Neuronal stem cell (in vitro differentiated cells): ENCODE measurements at regions not wholly inside any gene's neighbourhood (a gene's known extent, or its start where the extent isn't known, plus 50 kb on each side); places are given as distances from the start of the nearest gene placed in this dataset.

ENCODE experiments used
- DNase-seq: peaks from one replicate; pipeline ENCODE4 v3.0.0-alpha.2; 2013; ENCODE audit warnings: low spot score
- H2AFZ ChIP-seq: one replicate; pipeline ENCODE4 v1.6.1; 2013; ENCODE audit warnings: mild to moderate bottlenecking, low read length, inconsistent platforms
- H2AK5ac ChIP-seq: 2 replicates; pipeline ENCODE4 v1.6.1; 2013; ENCODE audit warnings: low read depth, mild to moderate bottlenecking, inconsistent platforms, low read length, moderate library complexity, mixed read lengths
- H2BK120ac ChIP-seq: 2 replicates; pipeline ENCODE4 v1.6.1; 2013; ENCODE audit warnings: low read depth, mild to moderate bottlenecking, inconsistent platforms, low read length, moderate library complexity, mixed read lengths
- H2BK12ac ChIP-seq: one replicate; pipeline ENCODE4 v1.6.1; 2013; ENCODE audit warnings: low read length, inconsistent platforms
- H2BK15ac ChIP-seq: 2 replicates; pipeline ENCODE4 v1.6.1; 2013; ENCODE audit warnings: mild to moderate bottlenecking, low read length, inconsistent platforms, mixed read lengths
- H2BK5ac ChIP-seq: one replicate; pipeline ENCODE4 v1.6.1; 2013; ENCODE audit warnings: inconsistent platforms, mild to moderate bottlenecking, low read length, moderate library complexity
- H3K14ac ChIP-seq: one replicate; pipeline ENCODE4 v1.6.1; 2013; ENCODE audit warnings: low read length, inconsistent platforms
- H3K18ac ChIP-seq: 2 replicates; pipeline ENCODE4 v1.6.1; 2013; ENCODE audit warnings: low read length, inconsistent platforms
- H3K23ac ChIP-seq: 2 replicates; pipeline ENCODE4 v1.6.1; 2013; ENCODE audit warnings: low read depth, mild to moderate bottlenecking, mixed read lengths, low read length, inconsistent platforms; ENCODE audit not compliant: poor library complexity
- H3K27ac ChIP-seq: replicated peaks from 3 replicates; pipeline ENCODE4 v1.5.1; 2013; ENCODE audit warnings: low read length, inconsistent platforms
- H3K27me3 ChIP-seq, 3 experiments: 2 replicates each; pipeline ENCODE4 v1.6.1; 2013; ENCODE audit warnings: low read length in 3 of 3, mild to moderate bottlenecking in 2 of 3, inconsistent platforms in 1 of 3, low read depth in 1 of 3, mixed read lengths in 1 of 3, moderate library complexity in 1 of 3; ENCODE audit not compliant: control insufficient read depth in 3 of 3, insufficient read depth in 3 of 3
- H3K36me3 ChIP-seq, 2 donors: replicated peaks in 1 of 2; 2 replicates each; pipeline ENCODE4 v1.6.1; 2013; ENCODE audit warnings: low read length in 2 of 2; ENCODE audit not compliant: control insufficient read depth in 2 of 2, insufficient read depth in 2 of 2
- H3K4ac ChIP-seq: 2 replicates; pipeline ENCODE4 v1.6.1; 2013; ENCODE audit warnings: inconsistent platforms, mild to moderate bottlenecking, low read length, moderate library complexity
- H3K4me1 ChIP-seq, 2 donors: 1 replicate in 1 of 2; 2 replicates in 1 of 2; pipeline ENCODE4 v1.6.1; 2013; ENCODE audit warnings: low read length in 2 of 2, low read depth in 1 of 2; ENCODE audit not compliant: control insufficient read depth in 2 of 2, insufficient read depth in 1 of 2
- H3K4me2 ChIP-seq: one replicate; pipeline ENCODE4 v1.6.1; 2013; ENCODE audit warnings: mild to moderate bottlenecking, low read length, inconsistent platforms; ENCODE audit not compliant: insufficient read depth, poor library complexity, severe bottlenecking
- H3K4me3 ChIP-seq, 2 donors: 2 replicates each; pipeline ENCODE4 v1.5.1; 2013; ENCODE audit warnings: low read length in 2 of 2, mild to moderate bottlenecking in 2 of 2, inconsistent platforms in 1 of 2, moderate library complexity in 1 of 2
- H3K79me1 ChIP-seq: one replicate; pipeline ENCODE4 v1.6.1; 2013; ENCODE audit warnings: low read depth, mild to moderate bottlenecking, inconsistent platforms, low read length, moderate library complexity
- H3K9ac ChIP-seq: one replicate; pipeline ENCODE4 v1.6.1; 2013; ENCODE audit warnings: mild to moderate bottlenecking, low read depth, low read length, inconsistent platforms; ENCODE audit not compliant: poor library complexity
- H3K9me3 ChIP-seq, 2 donors: replicated peaks in 1 of 2; 2 replicates each; pipeline versions ENCODE3 to v1.6.1; 2013; ENCODE audit warnings: low read length in 2 of 2, mild to moderate bottlenecking in 2 of 2, inconsistent platforms in 1 of 2, low read depth in 1 of 2, mixed read lengths in 1 of 2, moderate library complexity in 1 of 2; ENCODE audit not compliant: control insufficient read depth in 2 of 2, insufficient read depth in 1 of 2
- H4K8ac ChIP-seq: one replicate; pipeline ENCODE4 v1.6.1; 2013; ENCODE audit warnings: low read depth, mild to moderate bottlenecking, inconsistent platforms, low read length, moderate library complexity
- H4K91ac ChIP-seq: one replicate; pipeline ENCODE4 v1.6.1; 2013; ENCODE audit warnings: low read length, low read depth, mild to moderate bottlenecking, inconsistent platforms; ENCODE audit not compliant: poor library complexity
- WGBS, 2 donors: extraction: QIAGEN DNeasy Blood & Tissue Kit; methylation state at CpG; one replicate each; pipeline ENCODE4 v1.1.7; 2013; ENCODE audit warnings: missing lambda C conversion rate in 2 of 2, mixed read lengths in 1 of 2; ENCODE audit not compliant: insufficient read length in 2 of 2, insufficient replicate concordance in 1 of 2; ENCODE audit errors: extremely low coverage in 2 of 2; 5-methylcytosine and 5-hydroxymethylcytosine counted together

- no peak overlapping the region for H3K9ac ChIP-seq
- H3K27ac ChIP-seq: no peak overlapping the region
- H3K27me3 ChIP-seq: no peaks in the 10 kb centered on the region
- H3K18ac ChIP-seq: no peak overlapping the region
- WGBS, 2 donors: no CpG with 5 or more reads among the region's 2 CpGs
- no peak overlapping the region for H2AFZ ChIP-seq
- no peaks in the 10 kb centered on the region for H3K4me1 ChIP-seq
- H2AK5ac ChIP-seq: no peak overlapping the region
- H2BK15ac ChIP-seq: no peak overlapping the region
- H3K4me2 ChIP-seq: no peak overlapping the region
- no peak overlapping the region for H3K4ac ChIP-seq
- H3K4me3 ChIP-seq: no peak overlapping the region
- no peak overlapping the region for H3K23ac ChIP-seq
- no peak overlapping the region for H2BK12ac ChIP-seq
- no peak overlapping the region for H3K14ac ChIP-seq
- H4K8ac ChIP-seq: no peak overlapping the region
- no peak overlapping the region for H4K91ac ChIP-seq
- H3K9me3 ChIP-seq: no peaks in the 10 kb centered on the region
- H3K36me3 ChIP-seq: no peaks in the 10 kb centered on the region
- DNase-seq: no peak
- no peaks in the 10 kb centered on the region for H3K79me1 ChIP-seq
- no peak overlapping the region for H2BK120ac ChIP-seq
- no peak overlapping the region for H2BK5ac ChIP-seq
These were observed 913.4 kb downstream of the RPA4 start for GRCh38 chrX:97797076-97797475.

GRCh38 chrX:97806238-97806637, 922.5 kb downstream of the RPA4 start:
- Histone ChIP-seq H2AFZ (peak overlapping the region; percentile 64), H3K9me3 (peaks cover 0 to 5% of the 10 kb centered on the region in 2 donors), H4K8ac (no peak overlapping the region), H3K27me3 (no peaks in the 10 kb centered on the region), H3K9ac (no peak overlapping the region), H3K27ac (no peak overlapping the region), H3K36me3 (no peaks in the 10 kb centered on the region), H3K4me1 (peaks cover 0 to 2% of the 10 kb centered on the region in 2 donors), H2BK120ac (no peak overlapping the region), H2BK5ac (no peak overlapping the region), H3K4me2 (no peak overlapping the region), H4K91ac (no peak overlapping the region), H3K18ac (no peak overlapping the region), H3K79me1 (no peaks in the 10 kb centered on the region), H3K23ac (no peak overlapping the region), H2BK15ac (no peak overlapping the region), H3K4ac (no peak overlapping the region), H2AK5ac (no peak overlapping the region), H2BK12ac (no peak overlapping the region), H3K4me3 (no peak overlapping the region), H3K14ac (no peak overlapping the region)
- WGBS, 2 donors: no CpG with 5 or more reads among the region's 3 CpGs
- DNase-seq: no peak

- H3K27ac ChIP-seq: no peak overlapping the region
- no peak for DNase-seq
- no peak overlapping the region for H4K8ac ChIP-seq
- no peaks in the 10 kb centered on the region for H3K79me1 ChIP-seq
- no peaks in the 10 kb centered on the region for H3K36me3 ChIP-seq
- H3K4ac ChIP-seq: no peak overlapping the region
- no peak overlapping the region for H2AFZ ChIP-seq
- H3K9me3 ChIP-seq: peaks cover 0 to 5% of the 10 kb centered on the region in 2 donors
- no peak overlapping the region for H3K14ac ChIP-seq
- no peak overlapping the region for H3K4me3 ChIP-seq
- WGBS, 2 donors: no CpG with 5 or more reads among the region's 2 CpGs
- no peaks in the 10 kb centered on the region for H3K27me3 ChIP-seq
- H4K91ac ChIP-seq: no peak overlapping the region
- no peak overlapping the region for H3K4me2 ChIP-seq
- no peak overlapping the region for H2BK120ac ChIP-seq
- no peak overlapping the region for H2BK15ac ChIP-seq
- H2BK12ac ChIP-seq: no peak overlapping the region
- no peak overlapping the region for H3K23ac ChIP-seq
- peaks cover 0 to 2% of the 10 kb centered on the region in 2 donors for H3K4me1 ChIP-seq
- no peak overlapping the region for H2BK5ac ChIP-seq
- no peak overlapping the region for H2AK5ac ChIP-seq
- H3K9ac ChIP-seq: no peak overlapping the region
- no peak overlapping the region for H3K18ac ChIP-seq
These were observed 923.2 kb downstream of the RPA4 start for GRCh38 chrX:97806946-97807345.

- WGBS, 2 donors: no CpG with 5 or more reads among the region's 2 CpGs
- peaks cover 0 to 15% (median 0%) of the 10 kb centered on the region in 3 experiments for H3K27me3 ChIP-seq
- DNase-seq: no peak
These were observed 936.5 kb downstream of the RPA4 start for GRCh38 chrX:97820170-97820569.

More at GRCh38 chrX:97820170-97820569, 936.5 kb downstream of the RPA4 start:
- no peak overlapping the region for H4K91ac ChIP-seq
- no peak overlapping the region for H3K4me3 ChIP-seq
- H3K36me3 ChIP-seq: no peaks in the 10 kb centered on the region
- H3K18ac ChIP-seq: no peak overlapping the region
- H3K23ac ChIP-seq: no peak overlapping the region
- H2BK12ac ChIP-seq: no peak overlapping the region
- no peaks in the 10 kb centered on the region for H3K79me1 ChIP-seq
- H3K9me3 ChIP-seq: peaks cover 0 to 16% of the 10 kb centered on the region in 2 donors
- no peak overlapping the region for H3K14ac ChIP-seq
- no peak overlapping the region for H3K4me2 ChIP-seq
- H3K27ac ChIP-seq: no peak overlapping the region
- no peak overlapping the region for H2BK5ac ChIP-seq
- H2BK15ac ChIP-seq: no peak overlapping the region
- no peak overlapping the region for H2BK120ac ChIP-seq
- H3K4me1 ChIP-seq: no peaks in the 10 kb centered on the region
- H4K8ac ChIP-seq: no peak overlapping the region
- no peak overlapping the region for H3K9ac ChIP-seq
- H3K4ac ChIP-seq: no peak overlapping the region
- H2AFZ ChIP-seq: no peak overlapping the region
- H2AK5ac ChIP-seq: no peak overlapping the region
